Muscle of leg (tissue), 3 donors: ENCODE measurements at regions not wholly inside any gene's neighbourhood (a gene's known extent, or its start where the extent isn't known, plus 50 kb on each side); places are given as distances from the start of the nearest gene placed in this dataset.
"Not testable (repeated sequence)": the region's sequence is repeated elsewhere in the genome, so short reads cannot be mapped to it uniquely, and the experiment has no call there.

Source experiments
- DNase-seq: peaks from one replicate; pipeline ENCODE4 v3.0.0; 2013
- H3K27ac ChIP-seq: one replicate; pipeline ENCODE4 v1.5.1; 2013; ENCODE audit warnings: mild to moderate bottlenecking, low read length, control low read depth
- H3K27me3 ChIP-seq: one replicate; pipeline ENCODE4 v1.6.1; 2013; ENCODE audit warnings: low read length; ENCODE audit not compliant: control insufficient read depth, insufficient read depth
- H3K36me3 ChIP-seq: one replicate; pipeline ENCODE4 v1.6.1; 2013; ENCODE audit warnings: low read length; ENCODE audit not compliant: control insufficient read depth, insufficient read depth
- H3K4me1 ChIP-seq: one replicate; pipeline ENCODE4 v1.6.1; 2013; ENCODE audit warnings: low read length; ENCODE audit not compliant: control insufficient read depth, insufficient read depth
- H3K4me3 ChIP-seq: one replicate; pipeline ENCODE4 v1.5.1; 2013; ENCODE audit warnings: low read length, control low read depth
- H3K9me3 ChIP-seq: replicated peaks from 2 replicates; pipeline ENCODE4 v1.6.1; 2013; ENCODE audit warnings: low read depth, low read length; ENCODE audit not compliant: control insufficient read depth
- WGBS: methylation state at CpG from one replicate; pipeline ENCODE4 v1.1.5; 2013; ENCODE audit warnings: missing lambda C conversion rate; ENCODE audit not compliant: insufficient coverage; 5-methylcytosine and 5-hydroxymethylcytosine counted together

DNA sequence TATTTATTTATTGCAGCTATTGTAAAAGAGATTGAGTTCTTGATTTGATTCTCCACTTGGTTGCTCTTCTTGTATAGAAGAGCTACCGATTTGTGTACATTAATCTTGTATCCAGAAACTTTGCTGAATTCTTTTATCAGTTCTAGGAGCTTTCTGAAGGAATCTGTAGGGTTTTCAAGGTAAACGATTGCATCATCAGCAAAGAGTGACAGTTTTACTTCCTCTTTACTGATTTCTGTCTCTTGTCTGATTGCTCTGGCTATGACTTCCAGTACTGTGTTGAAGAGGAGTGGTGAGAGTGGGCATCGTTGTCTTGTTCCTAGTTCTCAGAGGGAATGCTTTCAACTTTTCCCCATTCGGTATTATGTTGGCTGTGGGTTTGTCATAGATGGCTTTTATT, 103.1 kb downstream of the CAPZA3 start:
- H3K36me3 ChIP-seq, H3K4me1 ChIP-seq, H3K27ac ChIP-seq, H3K4me3 ChIP-seq, H3K9me3 ChIP-seq, H3K27me3 ChIP-seq, DNase-seq: not testable (repeated sequence)
- whole genome bisulfite sequencing = 92% methylated on average over 2 of the region's 4 CpGs

- Histone ChIP-seq H3K4me3 (no peak overlapping the region), H3K9me3 (no peaks in the 10 kb centered on the region), H3K27me3 (no peaks in the 10 kb centered on the region), H3K36me3 (no peaks in the 10 kb centered on the region), H3K4me1 (no peaks in the 10 kb centered on the region), H3K27ac (no peak overlapping the region)
- no peak for DNase-seq
- no CpG with 5 or more reads among the region's 4 CpGs for WGBS
Observed at GRCh38 chr12:18849080-18849479, 111.2 kb downstream of the CAPZA3 start.

GRCh38 chr12:18849761-18850160, 111.8 kb downstream of the CAPZA3 start:
- no CpG with 5 or more reads among the region's 1 CpG for WGBS

GRCh38 chr12:18850752-18851151, 112.8 kb downstream of the CAPZA3 start:
- Histone ChIP-seq H3K36me3 (no peaks in the 10 kb centered on the region), H3K27ac (no peak overlapping the region), H3K9me3 (no peaks in the 10 kb centered on the region), H3K4me3 (no peak overlapping the region), H3K27me3 (no peaks in the 10 kb centered on the region), H3K4me1 (no peaks in the 10 kb centered on the region)
- no peak for DNase-seq
- no CpG with 5 or more reads among the region's 1 CpG for WGBS

More at GRCh38 chr12:18849761-18850160, 111.8 kb downstream of the CAPZA3 start:
- Histone ChIP-seq H3K27ac (no peak overlapping the region), H3K4me3 (no peak overlapping the region), H3K9me3 (no peaks in the 10 kb centered on the region), H3K36me3 (no peaks in the 10 kb centered on the region), H3K4me1 (no peaks in the 10 kb centered on the region), H3K27me3 (no peaks in the 10 kb centered on the region)
- no peak for DNase-seq

DNA sequence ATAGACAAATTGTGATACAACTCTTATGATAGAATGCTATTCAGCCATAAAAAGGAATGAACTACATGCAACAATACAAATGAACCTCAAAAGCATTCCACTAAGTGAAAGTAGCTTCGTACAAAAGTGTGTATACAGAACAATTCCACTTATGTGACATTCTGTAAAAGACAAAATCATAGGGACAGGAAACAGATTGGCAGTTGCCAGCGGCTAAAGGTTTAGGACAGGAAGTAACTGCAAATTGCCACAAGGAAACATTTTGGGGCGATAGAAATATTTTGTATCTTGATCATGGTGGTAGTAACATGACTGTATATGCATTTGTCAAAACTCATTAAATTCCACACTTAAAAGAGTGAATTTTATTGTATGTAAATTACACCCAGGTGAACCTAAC, 113.4 kb downstream of the CAPZA3 start:
- H3K27me3 ChIP-seq = no peaks in the 10 kb centered on the region
- WGBS = no CpG with 5 or more reads among the region's 3 CpGs
- no peak overlapping the region for H3K4me3 ChIP-seq
- no peak overlapping the region for H3K27ac ChIP-seq
- H3K9me3 ChIP-seq = no peaks in the 10 kb centered on the region
- H3K36me3 ChIP-seq = no peaks in the 10 kb centered on the region
- DNase-seq = no peak
- H3K4me1 ChIP-seq = no peaks in the 10 kb centered on the region

DNA sequence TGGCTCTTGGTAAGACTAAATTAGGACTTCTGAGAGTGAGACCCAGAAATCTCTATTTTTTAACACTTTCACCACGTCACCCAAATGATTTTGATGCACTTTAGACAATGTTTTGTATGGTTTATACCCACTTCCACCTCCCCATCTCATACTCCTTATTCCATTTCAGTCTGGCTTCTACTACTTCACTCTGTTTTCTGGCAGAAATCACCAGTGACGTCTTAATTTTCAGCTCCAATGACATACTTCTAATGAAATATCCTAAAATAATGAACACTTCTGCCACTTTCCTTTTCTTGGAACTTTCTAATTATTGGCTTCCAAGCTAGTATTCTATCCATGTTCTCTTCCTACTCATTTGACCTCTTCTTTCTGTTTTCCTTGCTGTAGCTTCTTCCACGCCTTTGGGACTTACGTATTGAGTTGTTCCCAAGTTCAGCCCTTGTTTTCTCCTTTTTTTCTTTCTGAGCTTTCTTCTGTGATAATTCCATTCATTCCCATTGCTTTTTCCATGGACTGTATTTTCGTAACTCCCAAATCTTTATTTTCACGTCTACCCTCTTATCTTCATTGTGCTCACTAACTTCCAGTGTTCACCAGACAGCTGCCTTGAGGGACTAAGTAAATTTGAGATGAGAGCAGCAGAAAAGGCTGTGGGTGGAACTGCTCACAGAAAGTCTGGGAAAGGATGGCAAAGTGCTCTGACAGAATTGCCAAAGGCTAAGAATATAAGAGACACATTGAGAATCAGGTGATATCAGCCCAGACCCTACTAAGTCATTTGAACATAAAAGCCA, 115.8 kb downstream of the CAPZA3 start:
- 95% methylated on average over 3 of the region's 6 CpGs for WGBS
- no peaks in the 10 kb centered on the region for H3K9me3 ChIP-seq

DNA sequence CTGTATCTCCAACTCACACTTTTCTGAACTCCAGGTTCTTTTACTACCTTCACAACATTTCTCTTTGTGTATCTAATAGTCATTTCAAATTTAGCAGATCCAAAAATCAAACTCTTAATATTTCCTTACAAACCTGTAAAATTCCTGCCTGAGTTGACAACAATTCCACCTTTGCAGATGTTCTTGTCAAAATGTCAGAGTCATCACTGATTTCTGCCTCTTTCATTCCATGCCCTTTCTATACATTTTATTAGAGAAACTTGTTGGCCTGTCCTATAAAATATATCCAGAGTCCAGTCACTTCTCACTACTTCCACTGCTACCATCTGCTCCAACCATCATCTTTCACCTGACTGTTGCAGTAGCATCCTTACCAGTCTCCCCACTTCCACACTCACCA, 119.7 kb downstream of the CAPZA3 start:
- H3K36me3 ChIP-seq = no peaks in the 10 kb centered on the region

More for the DNA sequence above, 115.8 kb downstream of the CAPZA3 start:
- Histone ChIP-seq H3K4me3 (no peak overlapping the region), H3K36me3 (no peaks in the 10 kb centered on the region), H3K27me3 (no peaks in the 10 kb centered on the region), H3K4me1 (no peaks in the 10 kb centered on the region), H3K27ac (no peak overlapping the region)
- DNase-seq = no peak

DNA sequence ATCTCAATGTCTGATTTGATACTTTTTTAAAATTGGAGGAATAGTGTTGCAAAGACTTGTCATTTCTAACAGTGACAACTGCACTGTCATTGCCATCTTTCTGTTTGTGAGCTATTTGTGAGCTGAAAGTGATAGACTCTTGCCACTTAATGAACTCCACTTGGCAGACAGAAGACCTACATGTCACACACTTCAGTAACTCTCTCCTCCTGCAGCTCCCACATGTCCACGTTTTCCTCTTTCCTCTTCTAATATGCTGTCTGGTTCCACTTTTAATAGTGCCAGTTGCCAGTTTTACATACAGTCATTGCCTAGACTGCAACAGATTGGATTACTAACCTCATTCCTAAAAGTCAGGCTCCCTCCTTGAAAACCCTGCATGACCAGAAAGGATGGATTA, 121.5 kb downstream of the CAPZA3 start:
- H3K36me3 ChIP-seq = no peaks in the 10 kb centered on the region
- no peaks in the 10 kb centered on the region for H3K27me3 ChIP-seq
- DNase-seq = no peak
- WGBS = 38% methylated on average over 1 of the region's 1 CpG
- no peak overlapping the region for H3K4me3 ChIP-seq
- no peaks in the 10 kb centered on the region for H3K4me1 ChIP-seq
- no peaks in the 10 kb centered on the region for H3K9me3 ChIP-seq
- H3K27ac ChIP-seq = no peak overlapping the region

More for the DNA sequence above, 119.7 kb downstream of the CAPZA3 start:
- H3K4me1 ChIP-seq = no peaks in the 10 kb centered on the region
- H3K4me3 ChIP-seq = no peak overlapping the region
- H3K9me3 ChIP-seq = no peaks in the 10 kb centered on the region
- DNase-seq = no peak
- H3K27me3 ChIP-seq = no peaks in the 10 kb centered on the region
- no peak overlapping the region for H3K27ac ChIP-seq

GRCh38 chr12:18861287-18861858, 123.5 kb downstream of the CAPZA3 start:
- no peaks in the 10 kb centered on the region for H3K4me1 ChIP-seq
- WGBS = no CpG with 5 or more reads among the region's 3 CpGs
- H3K27ac ChIP-seq = no peak overlapping the region
- no peaks in the 10 kb centered on the region for H3K36me3 ChIP-seq
- H3K27me3 ChIP-seq = no peaks in the 10 kb centered on the region
- H3K9me3 ChIP-seq = no peaks in the 10 kb centered on the region
- DNase-seq = no peak
- H3K4me3 ChIP-seq = no peak overlapping the region

DNA sequence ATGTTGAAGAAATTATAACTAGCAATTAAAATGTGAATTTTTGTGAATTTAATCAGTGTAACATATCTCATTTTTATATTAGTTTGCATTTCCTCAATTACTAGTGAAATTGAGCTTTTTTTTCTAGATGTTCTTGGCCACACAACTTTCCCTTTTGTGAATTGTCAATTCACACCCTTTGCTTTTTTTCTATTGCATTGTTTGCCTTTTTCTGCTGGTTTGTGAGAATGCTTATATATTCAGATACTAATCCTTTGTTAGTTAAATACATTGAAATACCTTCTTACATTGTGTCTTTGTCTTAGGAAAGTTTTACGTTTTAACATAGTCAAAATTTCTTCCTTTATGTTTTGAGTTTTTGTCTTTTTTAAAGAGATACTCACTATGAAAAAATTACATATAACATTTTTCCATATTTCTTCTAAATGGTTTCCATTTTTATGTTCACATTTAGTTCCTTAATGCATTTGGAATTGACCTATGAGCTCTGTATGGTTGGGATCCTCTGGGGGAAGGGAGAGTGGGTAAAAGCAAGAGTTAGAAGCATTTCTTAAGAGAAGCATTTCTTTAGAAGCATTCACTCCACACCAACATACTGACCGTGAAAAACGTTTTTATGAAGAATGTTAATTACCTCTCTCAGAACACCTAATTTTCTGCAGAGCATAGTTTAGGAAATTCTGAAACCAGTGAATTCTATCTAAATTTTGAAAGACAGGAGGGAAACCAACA, 126.0 kb downstream of the CAPZA3 start:
- Histone ChIP-seq H3K9me3 (no peaks in the 10 kb centered on the region), H3K4me1 (no peaks in the 10 kb centered on the region), H3K27ac (no peak overlapping the region), H3K4me3 (no peak overlapping the region), H3K36me3 (no peaks in the 10 kb centered on the region), H3K27me3 (no peaks in the 10 kb centered on the region)
- no peak for DNase-seq
- no CpG with 5 or more reads among the region's 3 CpGs for WGBS
